Peyer's patch (tissue), 4 donors: ENCODE measurements at regions not wholly inside any gene's neighbourhood (a gene's known extent, or its start where the extent isn't known, plus 50 kb on each side); places are given as distances from the start of the nearest gene placed in this dataset.

Experiments used
- CTCF ChIP-seq, 6 experiments: fragments of 450-650 bp in 4 of 6; fragments of 200-600 bp in 2 of 6; sonication (generic) in 1 of 6; IDR thresholded peaks; one replicate each; pipeline ENCODE4 v1.5.1; 2017 to 2019; ENCODE audit warnings: antibody characterized with exemption in 6 of 6, mild to moderate bottlenecking in 3 of 6, moderate library complexity in 1 of 6
- POLR2A ChIP-seq, 2 donors: fragments of 450-650 bp; IDR thresholded peaks; one replicate each; pipeline ENCODE4 v1.5.1; 2017; ENCODE audit warnings: antibody characterized with exemption in 2 of 2, mild to moderate bottlenecking in 2 of 2, moderate library complexity in 2 of 2

GRCh38 chr14:25231004-25231403 is 181.1 kb upstream of the STXBP6 start:
- no peak for TF ChIP-seq CTCF (IDR thresholded peaks at IDR 0.05)
- TF ChIP-seq POLR2A (IDR thresholded peaks at IDR 0.05): no peak
